ENCODE measurements at regions not wholly inside any gene's neighbourhood (a gene's known extent, or its start where the extent isn't known, plus 50 kb on each side); places are given as distances from the start of the nearest gene placed in this dataset.

DNA sequence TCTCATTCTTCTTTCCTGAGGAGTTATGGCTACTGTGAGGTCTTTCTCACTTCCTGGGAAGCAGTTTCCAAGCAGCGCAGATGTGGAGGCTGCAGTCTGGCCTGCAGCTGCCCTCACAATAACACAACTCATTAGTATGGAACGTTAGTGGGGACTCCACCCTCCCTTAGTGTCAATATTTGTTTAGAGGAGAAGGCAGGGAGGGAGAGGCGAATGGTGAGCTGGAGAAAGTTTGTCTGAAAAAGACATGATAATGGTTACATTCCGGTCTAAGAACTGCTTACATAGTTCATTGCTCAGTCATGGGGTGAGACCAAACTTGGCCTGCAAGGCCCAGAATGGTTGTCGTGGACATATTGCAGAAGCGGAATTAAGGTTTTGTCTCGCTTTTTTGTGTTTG, 170.2 kb downstream of the HS3ST3B1 start (continued):
- TF ChIP-seq THAP9 (CRISPR knock-in tag; IDR thresholded peaks at IDR 0.05; ENCODE audit: borderline replicate concordance) (no peak), ZBTB39 (CRISPR knock-in tag; IDR thresholded peaks at IDR 0.05) (no peak), ATM (IDR thresholded peaks at IDR 0.05; ENCODE audit: borderline replicate concordance) (no peak), ZNF614 (CRISPR knock-in tag; IDR thresholded peaks at IDR 0.05; ENCODE audit: borderline replicate concordance) (peak; percentile 76), TCF12 (IDR thresholded peaks at IDR 0.05) (no peak), TCF12 (CRISPR knock-in tag; IDR thresholded peaks at IDR 0.05) (no peak), BHLHE40 (IDR thresholded peaks at IDR 0.05; ENCODE audit: low read length) (no peak), NFKBIZ (CRISPR knock-in tag; IDR thresholded peaks at IDR 0.05) (no peak), POGK (CRISPR knock-in tag; conservative IDR thresholded peaks at IDR 0.05) (no peak), ZC3H13 (CRISPR knock-in tag; IDR thresholded peaks at IDR 0.05) (no peak), GLI4 (CRISPR knock-in tag; IDR thresholded peaks at IDR 0.05; ENCODE audit: borderline replicate concordance) (no peak), GFI1 (CRISPR knock-in tag; IDR thresholded peaks at IDR 0.05; ENCODE audit: borderline replicate concordance) (no peak), ELK4 (CRISPR knock-in tag; IDR thresholded peaks at IDR 0.05; ENCODE audit: borderline replicate concordance) (no peak), ZNF775 (CRISPR knock-in tag; IDR thresholded peaks at IDR 0.05; ENCODE audit: borderline replicate concordance) (no peak), HNF4G (IDR thresholded peaks at IDR 0.05; ENCODE audit: borderline replicate concordance, low read depth, low read length) (no peak), HNF4G (CRISPR knock-in tag; IDR thresholded peaks at IDR 0.05; ENCODE audit: borderline replicate concordance, low read depth) (no peak), PHF8 (CRISPR knock-in tag; IDR thresholded peaks at IDR 0.05) (no peak)
- TF ChIP-seq, protein P1, sequence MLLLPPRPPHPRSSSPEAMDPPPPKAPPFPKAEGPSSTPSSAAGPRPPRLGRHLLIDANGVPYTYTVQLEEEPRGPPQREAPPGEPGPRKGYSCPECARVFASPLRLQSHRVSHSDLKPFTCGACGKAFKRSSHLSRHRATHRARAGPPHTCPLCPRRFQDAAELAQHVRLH (CRISPR knock-in tag; IDR thresholded peaks at IDR 0.05; ENCODE audit: borderline replicate concordance, low read depth), result peak; percentile 64; the same call in 1 of the 2 replicates
- TF ChIP-seq, protein P2, sequence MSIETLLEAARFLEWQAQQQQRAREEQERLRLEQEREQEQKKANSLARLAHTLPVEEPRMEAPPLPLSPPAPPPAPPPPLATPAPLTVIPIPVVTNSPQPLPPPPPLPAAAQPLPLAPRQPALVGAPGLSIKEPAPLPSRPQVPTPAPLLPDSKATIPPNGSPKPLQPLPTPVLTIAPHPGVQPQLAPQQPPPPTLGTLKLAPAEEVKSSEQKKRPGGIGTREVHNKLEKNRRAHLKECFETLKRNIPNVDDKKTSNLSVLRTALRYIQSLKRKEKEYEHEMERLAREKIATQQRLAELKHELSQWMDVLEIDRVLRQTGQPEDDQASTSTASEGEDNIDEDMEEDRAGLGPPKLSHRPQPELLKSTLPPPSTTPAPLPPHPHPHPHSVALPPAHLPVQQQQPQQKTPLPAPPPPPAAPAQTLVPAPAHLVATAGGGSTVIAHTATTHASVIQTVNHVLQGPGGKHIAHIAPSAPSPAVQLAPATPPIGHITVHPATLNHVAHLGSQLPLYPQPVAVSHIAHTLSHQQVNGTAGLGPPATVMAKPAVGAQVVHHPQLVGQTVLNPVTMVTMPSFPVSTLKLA (IDR thresholded peaks at IDR 0.05), result no peak

Measured in HepG2 (cell line).